T-cell (primary cell): ENCODE measurements at regions not wholly inside any gene's neighbourhood (a gene's known extent, or its start where the extent isn't known, plus 50 kb on each side); places are given as distances from the start of the nearest gene placed in this dataset.

Experiments
- ATAC-seq, 4 experiments: fragments of 200-7000 bp in 3 of 4; fragments of 150-1000 bp in 1 of 4; cut with Tn5 transposase; replicated peaks in 1 of 4; 1 replicate in 3 of 4; 2 replicates in 1 of 4; pipeline ENCODE4 v1.10.0; 2021; ENCODE audit warnings: moderate library complexity in 3 of 4, mild to moderate bottlenecking in 2 of 4, moderate number of reproducible peaks in 1 of 4
- CTCF ChIA-PET, 2 donors: fragments of 300-600 bp; sonication (Branson Sonifier 250); formaldehyde crosslinking; loops; one replicate each; lab custom pipeline; 2022; ENCODE audit warnings: antibody characterized with exemption in 2 of 2; lab: Charles Lee
- POLR2A ChIA-PET, 2 donors: fragments of 300-600 bp; sonication (Branson Sonifier 250); formaldehyde crosslinking; loops; one replicate each; lab custom pipeline; 2022; ENCODE audit warnings: antibody characterized with exemption in 2 of 2; lab: Charles Lee
- DNase-seq, 35 experiments: peaks; one replicate each; pipeline versions ENCODE4 v3.0.0 to v3.0.0-alpha.2; 2013 to 2023
- H3K27ac ChIP-seq: one replicate; pipeline ENCODE4 v1.5.1; 2013; ENCODE audit warnings: low read length
- H3K27me3 ChIP-seq, 2 experiments: replicated peaks in 1 of 2; 1 replicate in 1 of 2; 2 replicates in 1 of 2; pipeline versions ENCODE4 v1.6.1 to v1.7.0; 2013; ENCODE audit warnings: low read length in 1 of 2, mixed read lengths in 1 of 2; ENCODE audit not compliant: control insufficient read depth in 2 of 2, insufficient read depth in 2 of 2; ENCODE audit errors: extremely low read depth in 1 of 2
- H3K36me3 ChIP-seq, 2 donors: 1 replicate in 1 of 2; 2 replicates in 1 of 2; pipeline versions ENCODE4 v1.6.1 to v1.7.0; 2013; ENCODE audit warnings: low read length in 1 of 2; ENCODE audit not compliant: control insufficient read depth in 2 of 2, insufficient read depth in 1 of 2; ENCODE audit errors: extremely low read depth in 1 of 2
- H3K4me1 ChIP-seq, 2 experiments: 1 replicate in 1 of 2; 2 replicates in 1 of 2; pipeline versions ENCODE4 v1.6.1 to v1.7.0; 2013; ENCODE audit warnings: low read length in 2 of 2, mixed read lengths in 1 of 2; ENCODE audit not compliant: insufficient read depth in 2 of 2, control insufficient read depth in 1 of 2; ENCODE audit errors: extremely low read depth in 1 of 2
- H3K4me3 ChIP-seq, 2 donors: 1 replicate in 1 of 2; 2 replicates in 1 of 2; pipeline versions ENCODE4 v1.5.1 to v1.7.0; 2013; ENCODE audit warnings: mild to moderate bottlenecking in 2 of 2, low read length in 1 of 2, moderate library complexity in 1 of 2; ENCODE audit not compliant: control insufficient read depth in 1 of 2; ENCODE audit errors: extremely low read depth in 1 of 2
- H3K9me3 ChIP-seq: 2 replicates; pipeline ENCODE4 v1.7.0; 2013
- H3K27ac Mint-ChIP-seq, 2 donors: one replicate each; pipeline ENCODE4 v1.8.0; 2020 to 2021; ENCODE audit warnings: mild to moderate bottlenecking in 2 of 2, mixed read lengths in 2 of 2
- H3K27me3 Mint-ChIP-seq, 2 donors: one replicate each; pipeline ENCODE4 v1.8.0; 2021 to 2022; ENCODE audit warnings: mixed read lengths in 2 of 2
- H3K36me3 Mint-ChIP-seq: one replicate; pipeline ENCODE4 v1.8.0; 2021; ENCODE audit warnings: mixed read lengths
- H3K4me1 Mint-ChIP-seq, 3 donors: one replicate each; pipeline ENCODE4 v1.8.0; 2020 to 2022; ENCODE audit warnings: mixed read lengths in 3 of 3, mild to moderate bottlenecking in 1 of 3
- H3K4me3 Mint-ChIP-seq, 3 donors: one replicate each; pipeline ENCODE4 v1.8.0; 2020 to 2022; ENCODE audit warnings: mild to moderate bottlenecking in 3 of 3, mixed read lengths in 3 of 3, moderate library complexity in 3 of 3
- H3K9me3 Mint-ChIP-seq, 3 donors: one replicate each; pipeline ENCODE4 v1.8.0; 2020 to 2022; ENCODE audit warnings: mixed read lengths in 3 of 3
- WGBS: methylation state at CpG from one replicate; pipeline ENCODE4 v1.1.5; 2013; ENCODE audit warnings: missing lambda C conversion rate; ENCODE audit not compliant: insufficient coverage; 5-methylcytosine and 5-hydroxymethylcytosine counted together

GRCh38 chr5:57402761-57403160, 79.8 kb downstream of the ACTBL2 start:
- H3K4me1 ChIP-seq = no peaks in the 10 kb centered on the region
- ChIA-PET CTCF (no interaction called here), POLR2A (no interaction called here)
- Mint-ChIP-seq H3K36me3 (no peaks in the 10 kb centered on the region), H3K4me1 (no peaks in the 10 kb centered on the region), H3K9me3 (no peaks in the 10 kb centered on the region), H3K4me3 (no peak overlapping the region), H3K27ac (no peak overlapping the region), H3K27me3 (peaks cover 3 to 9% of the 10 kb centered on the region in 2 donors)
- no peak for ATAC-seq
- WGBS = 90% methylated on average over 2 of the region's 3 CpGs
- H3K36me3 ChIP-seq = no peaks in the 10 kb centered on the region
- H3K4me3 ChIP-seq = no peak overlapping the region
- no peak for DNase-seq
- H3K27ac ChIP-seq = no peak overlapping the region
- no peaks in the 10 kb centered on the region for H3K9me3 ChIP-seq
- H3K27me3 ChIP-seq = peaks cover 0 to 4% of the 10 kb centered on the region in 2 experiments

GRCh38 chr5:57402348-57402747, 80.3 kb downstream of the ACTBL2 start:
- H3K4me3 ChIP-seq = no peak overlapping the region
- H3K4me1 ChIP-seq = no peaks in the 10 kb centered on the region
- no peaks in the 10 kb centered on the region for H3K36me3 Mint-ChIP-seq
- H3K27ac ChIP-seq = no peak overlapping the region
- DNase-seq (no peak), ATAC-seq (no peak)
- H3K9me3 ChIP-seq = no peaks in the 10 kb centered on the region
- H3K9me3 Mint-ChIP-seq = no peaks in the 10 kb centered on the region
- peaks cover 3 to 9% of the 10 kb centered on the region in 2 donors for H3K27me3 Mint-ChIP-seq
- no peaks in the 10 kb centered on the region for H3K36me3 ChIP-seq
- WGBS = 100% methylated on average over 1 of the region's 2 CpGs
- ChIA-PET POLR2A (no interaction called here), CTCF (no interaction called here)
- no peak overlapping the region for H3K4me3 Mint-ChIP-seq
- no peaks in the 10 kb centered on the region for H3K4me1 Mint-ChIP-seq
- peaks cover 0 to 4% of the 10 kb centered on the region in 2 experiments for H3K27me3 ChIP-seq
- H3K27ac Mint-ChIP-seq = no peak overlapping the region

- CTCF ChIA-PET = interaction anchor here in 1 of 2 donors (0.7 kb wide), 1 partner anchor 48 kb away, joined by 3 read pairs; no protein-coding TSS in a partner anchor
- peaks cover 0 to 1% of the 10 kb centered on the region in 2 experiments for H3K27me3 ChIP-seq
- Mint-ChIP-seq H3K36me3 (no peaks in the 10 kb centered on the region), H3K9me3 (no peaks in the 10 kb centered on the region), H3K27ac (no peak overlapping the region), H3K4me1 (no peaks in the 10 kb centered on the region), H3K4me3 (no peak overlapping the region), H3K27me3 (peaks cover 0 to 5% of the 10 kb centered on the region in 2 donors)
- no peaks in the 10 kb centered on the region for H3K4me1 ChIP-seq
- no peak for DNase-seq
- H3K27ac ChIP-seq = no peak overlapping the region
- ATAC-seq = no peak
- no peaks in the 10 kb centered on the region for H3K9me3 ChIP-seq
- POLR2A ChIA-PET = no interaction called here
- no peak overlapping the region for H3K4me3 ChIP-seq
- H3K36me3 ChIP-seq = no peaks in the 10 kb centered on the region
- WGBS = 63% methylated on average over 3 of the region's 10 CpGs
Observed at GRCh38 chr5:57398413-57399093, 84.1 kb downstream of the ACTBL2 start.

- Histone ChIP-seq H3K27ac (no peak overlapping the region), H3K9me3 (no peaks in the 10 kb centered on the region), H3K36me3 (no peaks in the 10 kb centered on the region), H3K27me3 (no peaks in the 10 kb centered on the region), H3K4me1 (no peaks in the 10 kb centered on the region), H3K4me3 (no peak overlapping the region)
- no CpG with 5 or more reads among the region's 3 CpGs for WGBS
- Mint-ChIP-seq H3K9me3 (peaks cover 0 to 6% (median 0%) of the 10 kb centered on the region in 3 donors), H3K4me1 (no peaks in the 10 kb centered on the region), H3K27me3 (peaks cover 0 to 5% of the 10 kb centered on the region in 2 donors), H3K4me3 (no peak overlapping the region), H3K36me3 (no peaks in the 10 kb centered on the region), H3K27ac (no peak overlapping the region)
- ChIA-PET CTCF (no interaction called here), POLR2A (no interaction called here)
- ATAC-seq (no peak), DNase-seq (no peak)
Observed at GRCh38 chr5:57396701-57397100, 85.9 kb downstream of the ACTBL2 start.

GRCh38 chr5:57394421-57395210, 88.0 kb downstream of the ACTBL2 start:
- no peak overlapping the region for H3K27ac ChIP-seq
- Mint-ChIP-seq H3K27me3 (peaks cover 0 to under 1% of the 10 kb centered on the region in 2 donors), H3K4me1 (no peaks in the 10 kb centered on the region), H3K36me3 (no peaks in the 10 kb centered on the region), H3K4me3 (no peak overlapping the region), H3K27ac (no peak overlapping the region), H3K9me3 (peaks cover 0 to 6% (median 0%) of the 10 kb centered on the region in 3 donors)
- H3K36me3 ChIP-seq = no peaks in the 10 kb centered on the region
- no peaks in the 10 kb centered on the region for H3K27me3 ChIP-seq
- POLR2A ChIA-PET = no interaction called here
- ATAC-seq = no peak
- no peaks in the 10 kb centered on the region for H3K4me1 ChIP-seq
- CTCF ChIA-PET = no interaction called here
- no CpG with 5 or more reads among the region's 5 CpGs for WGBS
- no peak overlapping the region for H3K4me3 ChIP-seq
- DNase-seq = no peak
- no peaks in the 10 kb centered on the region for H3K9me3 ChIP-seq

- no CpG with 5 or more reads among the region's 2 CpGs for WGBS
Observed at GRCh38 chr5:57386958-57387357, 95.7 kb downstream of the ACTBL2 start.

More at GRCh38 chr5:57386958-57387357, 95.7 kb downstream of the ACTBL2 start:
- ATAC-seq (no peak), DNase-seq (no peak)
- ChIA-PET CTCF (no interaction called here), POLR2A (no interaction called here)
- Histone ChIP-seq H3K4me3 (no peak overlapping the region), H3K36me3 (no peaks in the 10 kb centered on the region), H3K4me1 (peaks cover 0 to 5% of the 10 kb centered on the region in 2 experiments), H3K27ac (no peak overlapping the region), H3K27me3 (peaks cover 0 to 3% of the 10 kb centered on the region in 2 experiments), H3K9me3 (no peaks in the 10 kb centered on the region)
- no peaks in the 10 kb centered on the region for H3K27me3 Mint-ChIP-seq
- peaks cover 0 to 10% (median 2%) of the 10 kb centered on the region in 3 donors for H3K4me1 Mint-ChIP-seq
- no peak overlapping the region for H3K4me3 Mint-ChIP-seq
- no peak overlapping the region for H3K27ac Mint-ChIP-seq
- no peaks in the 10 kb centered on the region for H3K9me3 Mint-ChIP-seq
- H3K36me3 Mint-ChIP-seq = no peaks in the 10 kb centered on the region
